Spleen (tissue), 11 donors: ENCODE measurements at regions not wholly inside any gene's neighbourhood (a gene's known extent, or its start where the extent isn't known, plus 50 kb on each side); places are given as distances from the start of the nearest gene placed in this dataset.

Source experiments
- DNase-seq: peaks from one replicate; pipeline ENCODE4 v3.0.0-alpha.2; 2020
- H3K27ac ChIP-seq, 8 donors: fragments of 200-600 bp; sonication (generic) in 7 of 8; 1 replicate in 4 of 8; 2 replicates in 4 of 8; pipeline versions ENCODE4 v1.5.0 to v1.8.0; 2016 to 2021; ENCODE audit warnings: inconsistent platforms in 4 of 8, mild to moderate bottlenecking in 4 of 8, moderate library complexity in 1 of 8
- H3K27me3 ChIP-seq, 7 donors: fragments of 200-600 bp; sonication (generic) in 6 of 7; replicated peaks in 1 of 7; 1 replicate in 4 of 7; 2 replicates in 3 of 7; pipeline versions ENCODE4 v1.5.0 to v1.8.0; 2016 to 2021; ENCODE audit warnings: inconsistent platforms in 3 of 7, mild to moderate bottlenecking in 1 of 7
- H3K36me3 ChIP-seq, 6 donors: fragments of 200-600 bp; sonication (generic) in 5 of 6; 1 replicate in 4 of 6; 2 replicates in 2 of 6; pipeline versions ENCODE4 v1.5.0 to v1.8.0; 2016 to 2021; ENCODE audit warnings: inconsistent platforms in 2 of 6
- H3K4me1 ChIP-seq, 6 donors: fragments of 200-600 bp; sonication (generic) in 5 of 6; 1 replicate in 3 of 6; 2 replicates in 3 of 6; pipeline versions ENCODE4 v1.5.0 to v1.8.0; 2016 to 2021; ENCODE audit warnings: inconsistent platforms in 3 of 6
- H3K4me3 ChIP-seq, 8 donors: fragments of 200-600 bp; sonication (generic) in 7 of 8; 1 replicate in 4 of 8; 2 replicates in 4 of 8; pipeline versions ENCODE4 v1.5.0 to v1.8.0; 2016 to 2021; ENCODE audit warnings: inconsistent platforms in 4 of 8, mild to moderate bottlenecking in 4 of 8, moderate library complexity in 2 of 8
- H3K9me3 ChIP-seq, 8 donors: fragments of 200-600 bp; sonication (generic) in 7 of 8; 1 replicate in 4 of 8; 2 replicates in 4 of 8; pipeline versions ENCODE4 v1.5.0 to v1.8.0; 2016 to 2021; ENCODE audit warnings: inconsistent platforms in 4 of 8
- CTCF ChIP-seq, 11 experiments: fragments of 200-600 bp in 7 of 11; fragments of 450-650 bp in 4 of 11; sonication (generic) in 4 of 11; IDR thresholded peaks in 8 of 11; conservative IDR thresholded peaks in 3 of 11; 1 replicate in 7 of 11; 2 replicates in 4 of 11; pipeline versions ENCODE4 v1.4.0 to v1.8.0; 2016 to 2021; ENCODE audit warnings: antibody characterized with exemption in 11 of 11, inconsistent platforms in 4 of 11, mild to moderate bottlenecking in 1 of 11
- POLR2A ChIP-seq, 3 donors: fragments of 450-650 bp; IDR thresholded peaks; one replicate each; pipeline ENCODE4 v1.5.1; 2017; ENCODE audit warnings: antibody characterized with exemption in 3 of 3, mild to moderate bottlenecking in 1 of 3
- POLR2AphosphoS5 ChIP-seq, 3 donors: sonication (generic); formaldehyde crosslinking; IDR thresholded peaks; one replicate each; pipeline ENCODE4 v1.5.1; 2017; ENCODE audit warnings: antibody characterized with exemption in 3 of 3
- WGBS, 5 donors: extraction: QIAGEN DNeasy Blood & Tissue Kit in 3 of 5; methylation state at CpG; one replicate each; pipeline versions ENCODE4 v1.1.5 to v1.1.7; 2013 to 2018; 5-methylcytosine and 5-hydroxymethylcytosine counted together
- intact Hi-C: fragments of 100-400 bp; cut with DNase I; formaldehyde crosslinking; loops from one replicate; pipeline ENCODE4 v1.15.0; 2023; ENCODE audit warnings: low total_unique reads
- donor health status: healthy with polysubstance abuse.
- donor health status: DM: no; HTN: no; CAD: no; lungs with moderate emphysema.
- donor health status: DM: no; HTN: no; CAD: no.
- donor health status: Bipolar disorder and iron deficiency.
- donor health status: healthy.
- donor health status: DM: no; HTN: no; CAD: no.
- donor health status: DM: yes; HTN: yes; CAD: no.

DNA sequence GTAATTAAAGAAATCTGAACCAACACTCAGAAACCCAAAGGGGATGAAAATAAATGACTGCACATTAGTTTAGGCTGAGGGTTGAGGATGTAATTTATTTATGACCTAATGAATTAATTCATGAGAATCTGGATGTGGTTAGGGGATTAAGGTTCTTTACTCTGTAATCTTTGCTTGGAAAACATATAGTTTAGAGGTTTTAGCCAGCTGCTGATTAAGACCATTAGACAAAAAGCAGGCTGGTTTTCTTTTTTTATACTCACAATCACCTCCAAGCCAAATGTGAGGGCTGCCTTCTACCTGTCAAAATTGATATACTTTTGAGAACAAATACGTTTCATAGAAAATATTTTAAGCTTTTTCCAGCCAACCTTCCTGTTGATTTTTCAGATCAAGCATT is 2705.8 kb downstream of the PCDH7 start:
- intact Hi-C loops: no loop called here
- H3K4me1 ChIP-seq: no peaks in the 10 kb centered on the region
- H3K9me3 ChIP-seq: no peaks in the 10 kb centered on the region
- H3K27ac ChIP-seq: no peak overlapping the region
- TF ChIP-seq POLR2AphosphoS5 (IDR thresholded peaks at IDR 0.05): no peak
- no peak for TF ChIP-seq POLR2A (IDR thresholded peaks at IDR 0.05)
- TF ChIP-seq CTCF (IDR thresholded peaks at IDR 0.05 in 8 of 11, conservative IDR thresholded peaks at IDR 0.05 in 3 of 11): no peak
- H3K4me3 ChIP-seq: no peak overlapping the region
- H3K27me3 ChIP-seq: no peaks in the 10 kb centered on the region
- no peaks in the 10 kb centered on the region for H3K36me3 ChIP-seq
- 49 to 67% (median 51%) methylated on average over 1 of the region's 1 CpG for WGBS, 5 donors
- no peak for DNase-seq

DNA sequence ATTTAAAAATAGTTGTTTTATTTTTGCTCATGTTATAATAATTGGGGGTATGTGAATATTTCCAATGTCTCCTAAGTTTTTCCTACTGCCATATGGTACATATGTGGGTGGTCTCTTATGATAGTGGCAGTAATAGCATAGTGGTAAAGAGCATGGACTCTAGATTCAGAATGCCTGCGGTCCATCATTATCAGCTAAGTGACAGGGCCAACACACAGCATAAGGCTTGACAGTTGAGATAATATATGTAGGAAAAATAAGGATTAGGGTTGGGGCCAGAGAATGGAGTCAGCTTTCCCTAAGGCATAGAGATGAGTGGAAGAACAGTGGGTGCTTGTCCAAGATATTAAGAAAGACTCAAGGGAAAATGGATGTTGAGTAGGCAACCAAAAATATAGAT is 2707.5 kb downstream of the PCDH7 start:
- Histone ChIP-seq H3K4me1 (no peaks in the 10 kb centered on the region), H3K36me3 (no peaks in the 10 kb centered on the region), H3K9me3 (no peaks in the 10 kb centered on the region), H3K27me3 (no peaks in the 10 kb centered on the region), H3K27ac (no peak overlapping the region), H3K4me3 (no peak overlapping the region)
- no peak for DNase-seq
- intact Hi-C loops: no loop called here
- WGBS, 5 donors: 79 to 91% (median 81%) methylated on average over 1 of the region's 1 CpG
- no peak for TF ChIP-seq POLR2A (IDR thresholded peaks at IDR 0.05)
- no peak for TF ChIP-seq POLR2AphosphoS5 (IDR thresholded peaks at IDR 0.05)
- no peak for TF ChIP-seq CTCF (IDR thresholded peaks at IDR 0.05 in 8 of 11, conservative IDR thresholded peaks at IDR 0.05 in 3 of 11)

GRCh38 chr4:33429971-33430370 is 2709.8 kb downstream of the PCDH7 start:
- no peak for TF ChIP-seq POLR2AphosphoS5 (IDR thresholded peaks at IDR 0.05)
- TF ChIP-seq CTCF (IDR thresholded peaks at IDR 0.05 in 8 of 11, conservative IDR thresholded peaks at IDR 0.05 in 3 of 11): no peak
- TF ChIP-seq POLR2A (IDR thresholded peaks at IDR 0.05): no peak
- Histone ChIP-seq H3K27ac (no peak overlapping the region), H3K36me3 (no peaks in the 10 kb centered on the region), H3K27me3 (no peaks in the 10 kb centered on the region), H3K4me1 (no peaks in the 10 kb centered on the region), H3K4me3 (no peak overlapping the region), H3K9me3 (no peaks in the 10 kb centered on the region)
- DNase-seq: no peak
- intact Hi-C loops: no loop called here
- WGBS, 5 donors: 80 to 84% (median 83%) methylated on average over 4 of the region's 4 CpGs

GRCh38 chr4:33437406-33437805 is 2717.2 kb downstream of the PCDH7 start:
- no peaks in the 10 kb centered on the region for H3K9me3 ChIP-seq
- intact Hi-C loops: no loop called here
- no peaks in the 10 kb centered on the region for H3K27me3 ChIP-seq
- no peak overlapping the region for H3K4me3 ChIP-seq
- H3K27ac ChIP-seq: no peak overlapping the region
- no peaks in the 10 kb centered on the region for H3K4me1 ChIP-seq
- TF ChIP-seq POLR2AphosphoS5 (IDR thresholded peaks at IDR 0.05) (no peak), POLR2A (IDR thresholded peaks at IDR 0.05) (no peak), CTCF (IDR thresholded peaks at IDR 0.05 in 8 of 11, conservative IDR thresholded peaks at IDR 0.05 in 3 of 11) (no peak)
- 76 to 92% (median 86%) methylated on average over 2 of the region's 2 CpGs for WGBS, 5 donors
- no peaks in the 10 kb centered on the region for H3K36me3 ChIP-seq
- no peak for DNase-seq
